ENCODE measurements at regions not wholly inside any gene's neighbourhood (a gene's known extent, or its start where the extent isn't known, plus 50 kb on each side); places are given as distances from the start of the nearest gene placed in this dataset.

- Mint-ChIP-seq H3K27me3 (ENCODE audit: low read depth) (no peaks in the 10 kb centered on the region), H3K4me3 (ENCODE audit: unreplicated experiment) (no peak overlapping the region), H3K9me3 (ENCODE audit: low read depth) (no peaks in the 10 kb centered on the region), H3K36me3 (ENCODE audit: low read depth) (no peaks in the 10 kb centered on the region), H3K27ac (ENCODE audit: unreplicated experiment) (no peak overlapping the region), H3K4me1 (ENCODE audit: low read depth) (no peaks in the 10 kb centered on the region)
- DNase-seq (ENCODE audit: low spot score): no peak
- TF ChIP-seq CTCF (IDR thresholded peaks at IDR 0.05): no peak
Observed at GRCh38 chr6:103081876-103082630, 1688.5 kb downstream of the GRIK2 start.

GRCh38 chr6:103081126-103081525 lies 1687.6 kb downstream of the GRIK2 start:
- no peak for TF ChIP-seq CTCF (IDR thresholded peaks at IDR 0.05)
- H3K27me3 Mint-ChIP-seq (ENCODE audit: low read depth): no peaks in the 10 kb centered on the region
- no peaks in the 10 kb centered on the region for H3K9me3 Mint-ChIP-seq (ENCODE audit: low read depth)
- no peaks in the 10 kb centered on the region for H3K36me3 Mint-ChIP-seq (ENCODE audit: low read depth)
- H3K4me1 Mint-ChIP-seq (ENCODE audit: low read depth): no peaks in the 10 kb centered on the region
- H3K27ac Mint-ChIP-seq (ENCODE audit: unreplicated experiment): no peak overlapping the region
- no peak overlapping the region for H3K4me3 Mint-ChIP-seq (ENCODE audit: unreplicated experiment)
- no peak for DNase-seq (ENCODE audit: low spot score)

- no peak for DNase-seq (ENCODE audit: low spot score)
- H3K27ac Mint-ChIP-seq (ENCODE audit: unreplicated experiment): no peak overlapping the region
- no peak overlapping the region for H3K4me3 Mint-ChIP-seq (ENCODE audit: unreplicated experiment)
- H3K9me3 Mint-ChIP-seq (ENCODE audit: low read depth): no peaks in the 10 kb centered on the region
- no peak for TF ChIP-seq CTCF (IDR thresholded peaks at IDR 0.05)
- no peaks in the 10 kb centered on the region for H3K36me3 Mint-ChIP-seq (ENCODE audit: low read depth)
- no peaks in the 10 kb centered on the region for H3K27me3 Mint-ChIP-seq (ENCODE audit: low read depth)
- H3K4me1 Mint-ChIP-seq (ENCODE audit: low read depth): no peaks in the 10 kb centered on the region
Observed at GRCh38 chr6:103080497-103080896, 1687.0 kb downstream of the GRIK2 start.

DNA sequence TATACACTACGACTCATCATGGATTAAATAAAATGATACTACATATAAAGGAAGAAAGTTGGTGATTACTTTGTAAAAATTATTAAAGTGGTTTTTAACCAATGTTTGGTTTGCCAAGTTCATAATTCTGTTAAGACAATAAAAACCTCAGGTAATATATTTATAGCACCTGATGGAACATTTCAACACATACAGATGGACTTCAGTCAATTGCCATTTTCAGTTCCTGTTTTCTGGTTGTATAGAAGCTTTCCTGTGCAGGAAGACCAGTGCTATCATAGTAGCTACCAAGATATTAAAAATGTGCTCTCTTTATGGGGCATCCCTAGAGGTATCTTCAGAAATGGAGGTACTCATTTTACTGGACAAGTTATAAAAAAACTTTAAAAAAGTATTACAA lies 1686.4 kb downstream of the GRIK2 start:
- no peak overlapping the region for H3K4me3 Mint-ChIP-seq (ENCODE audit: unreplicated experiment)
- H3K27me3 Mint-ChIP-seq (ENCODE audit: low read depth): no peaks in the 10 kb centered on the region
- no peaks in the 10 kb centered on the region for H3K4me1 Mint-ChIP-seq (ENCODE audit: low read depth)
- no peak for TF ChIP-seq CTCF (IDR thresholded peaks at IDR 0.05)
- DNase-seq (ENCODE audit: low spot score): no peak
- H3K9me3 Mint-ChIP-seq (ENCODE audit: low read depth): no peaks in the 10 kb centered on the region
- no peak overlapping the region for H3K27ac Mint-ChIP-seq (ENCODE audit: unreplicated experiment)
- no peaks in the 10 kb centered on the region for H3K36me3 Mint-ChIP-seq (ENCODE audit: low read depth)

DNA sequence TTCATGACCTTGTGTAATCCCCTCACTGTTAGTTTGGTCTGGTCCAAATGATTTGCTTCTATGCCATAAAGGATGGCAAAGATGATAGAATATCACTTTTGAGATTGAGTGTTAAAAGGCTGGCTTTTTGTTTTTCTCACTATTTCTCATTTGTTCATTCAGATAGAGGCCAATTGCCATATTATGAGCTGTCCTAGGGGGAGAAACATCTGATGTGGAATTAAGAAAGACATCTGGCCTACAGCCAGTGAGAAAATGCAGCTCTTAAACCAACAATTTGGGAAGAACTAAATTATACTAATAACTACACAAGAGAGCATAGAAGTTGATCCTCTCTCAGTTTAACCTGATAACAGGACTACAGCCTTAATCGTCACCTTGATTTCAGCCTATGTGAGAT lies 1668.6 kb downstream of the GRIK2 start:
- TF ChIP-seq CTCF (IDR thresholded peaks at IDR 0.05): no peak
- Mint-ChIP-seq H3K4me3 (ENCODE audit: unreplicated experiment) (no peak overlapping the region), H3K36me3 (ENCODE audit: low read depth) (peaks cover 3% of the 10 kb centered on the region), H3K4me1 (ENCODE audit: low read depth) (no peaks in the 10 kb centered on the region), H3K9me3 (ENCODE audit: low read depth) (peaks cover 14% of the 10 kb centered on the region), H3K27ac (ENCODE audit: unreplicated experiment) (no peak overlapping the region), H3K27me3 (ENCODE audit: low read depth) (peaks cover 1% of the 10 kb centered on the region)
- DNase-seq (ENCODE audit: low spot score): no peak
